Duodenal mucosa (tissue), 2 donors: ENCODE measurements at regions not wholly inside any gene's neighbourhood (a gene's known extent, or its start where the extent isn't known, plus 50 kb on each side); places are given as distances from the start of the nearest gene placed in this dataset.
"Not testable (repeated sequence)": the region's sequence is repeated elsewhere in the genome, so short reads cannot be mapped to it uniquely, and the experiment has no call there.

ENCODE experiments used
- H3K27ac ChIP-seq: one replicate; pipeline ENCODE4 v1.7.0; 2013; ENCODE audit warnings: low read depth, low read length
- H3K27me3 ChIP-seq, 2 donors: one replicate each; pipeline ENCODE4 v1.7.0; 2013; ENCODE audit warnings: low read length in 2 of 2, control low read depth in 1 of 2; ENCODE audit not compliant: insufficient read depth in 2 of 2, control insufficient read depth in 1 of 2
- H3K36me3 ChIP-seq, 2 donors: one replicate each; pipeline ENCODE4 v1.7.0; 2013; ENCODE audit warnings: low read length in 2 of 2, control low read depth in 1 of 2; ENCODE audit not compliant: insufficient read depth in 2 of 2, control insufficient read depth in 1 of 2
- H3K4me1 ChIP-seq, 2 donors: one replicate each; pipeline ENCODE4 v1.7.0; 2013; ENCODE audit warnings: low read length in 2 of 2, control low read depth in 1 of 2; ENCODE audit not compliant: insufficient read depth in 2 of 2, control insufficient read depth in 1 of 2
- H3K4me3 ChIP-seq, 2 donors: one replicate each; pipeline ENCODE4 v1.7.0; 2013; ENCODE audit warnings: low read length in 2 of 2, low read depth in 1 of 2
- H3K9ac ChIP-seq, 2 donors: one replicate each; pipeline ENCODE4 v1.7.0; 2013; ENCODE audit warnings: low read length in 2 of 2, low read depth in 1 of 2
- H3K9me3 ChIP-seq, 2 donors: one replicate each; pipeline ENCODE4 v1.7.0; 2013; ENCODE audit warnings: low read length in 2 of 2, control low read depth in 1 of 2; ENCODE audit not compliant: control insufficient read depth in 1 of 2

DNA sequence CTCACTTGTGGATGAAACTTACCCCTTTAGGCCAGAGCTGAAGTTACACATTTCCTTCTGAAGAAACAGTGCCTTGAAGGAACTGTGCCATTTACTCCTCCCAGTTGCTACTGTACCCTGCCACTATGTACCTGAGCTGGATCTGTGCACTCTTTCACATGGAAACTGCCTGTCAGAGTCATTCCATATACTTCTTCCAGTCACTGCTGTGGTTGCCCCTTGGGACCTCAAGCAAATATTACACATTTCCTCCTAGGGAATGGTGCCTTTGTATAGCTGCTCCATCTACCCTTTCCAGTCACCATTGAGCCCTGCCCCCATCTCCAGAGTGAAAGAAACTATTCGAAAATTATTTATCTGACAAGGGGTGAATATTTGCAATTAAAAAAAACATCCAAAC is 1328.3 kb downstream of the TECRL start:
- Histone ChIP-seq H3K9me3 (peaks cover 12 to 18% of the 10 kb centered on the region in 2 donors), H3K27ac (no peak overlapping the region), H3K27me3 (no peaks in the 10 kb centered on the region), H3K4me1 (no peaks in the 10 kb centered on the region), H3K36me3 (no peaks in the 10 kb centered on the region), H3K4me3 (no peak overlapping the region), H3K9ac (no peak overlapping the region)

DNA sequence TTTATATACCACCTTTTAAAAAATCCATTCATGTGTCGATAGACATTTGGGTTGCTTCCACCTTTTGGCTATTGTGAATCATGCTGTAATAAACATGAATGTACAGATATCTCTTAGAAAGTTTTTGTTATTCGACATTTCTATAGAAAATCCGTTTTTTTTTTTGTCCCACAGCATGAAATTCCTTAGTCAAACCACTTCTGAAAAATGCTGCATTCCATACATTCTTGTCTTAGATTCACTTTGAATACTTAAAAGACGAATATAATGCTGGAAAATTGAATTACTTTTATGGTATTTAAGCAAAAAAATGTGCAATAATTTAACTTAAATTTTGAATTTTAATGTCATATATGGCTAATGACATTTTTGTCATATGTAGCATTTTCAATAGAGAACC is 1345.5 kb downstream of the TECRL start:
- H3K36me3 ChIP-seq, result no peaks in the 10 kb centered on the region
- no peaks in the 10 kb centered on the region for H3K4me1 ChIP-seq
- H3K27me3 ChIP-seq, result no peaks in the 10 kb centered on the region
- H3K27ac ChIP-seq, result no peak overlapping the region
- H3K4me3 ChIP-seq, result no peak overlapping the region
- no peak overlapping the region for H3K9ac ChIP-seq
- peaks cover 0 to 14% of the 10 kb centered on the region in 2 donors for H3K9me3 ChIP-seq

DNA sequence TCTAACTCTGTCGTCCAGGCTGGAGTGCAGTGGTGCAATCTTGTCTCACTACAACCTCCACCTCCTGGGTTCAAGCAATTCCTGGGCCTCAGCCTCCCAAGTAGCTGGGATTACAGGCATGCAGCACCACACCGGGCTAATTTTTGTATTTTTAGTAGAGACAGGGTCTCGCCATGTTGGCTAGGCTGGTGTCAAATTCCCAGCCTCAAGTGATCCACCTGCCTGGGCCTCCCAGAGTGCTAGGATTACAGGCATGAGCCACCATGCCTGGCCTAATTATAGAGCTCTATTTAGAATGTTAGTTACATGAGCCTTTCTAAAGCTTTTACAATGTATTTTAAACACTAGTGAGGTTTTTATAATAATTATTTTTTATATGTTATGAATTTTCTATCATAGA is 1346.4 kb downstream of the TECRL start:
- not testable (repeated sequence) for H3K27ac ChIP-seq, H3K27me3 ChIP-seq, H3K4me1 ChIP-seq, H3K36me3 ChIP-seq, H3K4me3 ChIP-seq, H3K9ac ChIP-seq
- peaks cover 0 to 18% of the 10 kb centered on the region in 2 donors for H3K9me3 ChIP-seq

DNA sequence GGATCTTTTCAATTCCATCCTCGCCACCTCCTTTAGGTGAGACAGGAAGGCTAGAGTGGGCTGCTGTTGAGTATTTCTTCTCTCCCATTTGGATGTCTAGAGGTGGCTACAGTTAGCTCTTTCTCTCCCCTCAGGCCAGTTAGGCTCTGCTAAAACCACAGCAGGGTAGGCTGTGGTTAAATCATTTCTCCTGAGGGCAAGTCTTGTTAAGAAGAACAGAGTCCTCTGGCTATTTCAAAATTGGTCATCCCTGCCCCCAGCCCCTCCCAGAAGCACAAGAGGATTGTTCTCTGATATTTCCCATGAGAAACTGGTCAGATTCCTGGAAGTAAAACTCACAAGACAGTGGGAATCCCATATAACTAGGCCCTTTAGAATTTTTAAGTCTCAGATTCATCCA is 1359.5 kb downstream of the TECRL start:
- Histone ChIP-seq H3K4me1 (no peaks in the 10 kb centered on the region), H3K9ac (no peak overlapping the region), H3K27me3 (no peaks in the 10 kb centered on the region), H3K36me3 (no peaks in the 10 kb centered on the region), H3K27ac (no peak overlapping the region), H3K4me3 (no peak overlapping the region), H3K9me3 (peaks cover 0 to 2% of the 10 kb centered on the region in 2 donors)

DNA sequence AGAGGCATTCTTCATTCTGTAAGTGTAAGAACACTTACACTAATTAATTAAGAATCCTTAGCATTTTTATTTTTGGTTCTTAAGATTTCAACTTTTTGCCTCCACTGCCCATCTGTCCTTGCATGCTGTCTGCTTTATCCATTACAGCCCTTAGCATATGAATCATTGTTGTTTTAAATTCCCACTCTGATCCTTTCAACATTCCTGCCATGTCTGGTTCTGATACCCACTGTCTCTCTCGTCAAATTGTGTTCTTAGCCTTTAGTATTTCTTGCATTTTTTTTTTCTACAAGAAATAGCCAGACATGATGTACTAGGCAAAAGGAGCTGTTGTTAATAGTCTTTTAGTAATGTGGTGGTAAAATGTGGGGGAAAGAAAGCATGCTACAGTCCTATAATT is 1360.0 kb downstream of the TECRL start:
- Histone ChIP-seq H3K9me3 (peaks cover 0 to 2% of the 10 kb centered on the region in 2 donors), H3K9ac (no peak overlapping the region)

DNA sequence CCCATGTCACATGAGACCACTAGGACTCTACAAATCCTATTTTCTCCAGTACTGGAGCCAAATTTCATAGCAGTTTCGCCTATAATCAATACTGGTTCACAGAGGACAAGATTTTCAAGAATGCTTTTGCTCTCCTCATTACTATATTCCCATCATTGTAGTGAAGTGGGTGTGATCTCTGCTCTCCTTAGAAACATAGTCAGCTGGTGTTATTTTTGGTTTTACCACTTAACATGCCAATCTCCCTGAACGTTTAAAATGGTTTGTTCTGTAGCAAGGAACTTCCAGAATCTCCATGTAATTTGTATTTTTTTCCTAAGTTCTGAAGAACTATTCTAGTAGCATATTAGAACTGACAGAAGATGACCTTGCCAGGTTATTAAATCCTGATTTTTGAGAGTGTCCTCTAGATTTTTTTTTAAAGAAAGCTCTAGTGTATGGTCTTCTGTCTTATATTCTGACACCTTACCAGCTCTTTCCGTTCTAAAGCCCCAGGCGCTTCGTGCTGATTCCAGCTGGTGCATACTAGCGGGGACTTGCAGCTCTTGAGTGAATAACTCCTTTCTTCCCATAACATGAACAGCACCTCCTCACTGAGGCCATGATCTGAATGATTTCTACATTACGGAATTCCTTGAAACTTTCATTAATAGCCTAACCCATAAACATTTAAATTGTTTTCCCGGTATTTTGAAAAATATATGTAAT is 1372.9 kb downstream of the TECRL start:
- Histone ChIP-seq H3K4me1 (no peaks in the 10 kb centered on the region), H3K9ac (no peak overlapping the region), H3K27me3 (no peaks in the 10 kb centered on the region), H3K4me3 (no peak overlapping the region), H3K27ac (no peak overlapping the region), H3K36me3 (no peaks in the 10 kb centered on the region), H3K9me3 (peaks cover 0 to 4% of the 10 kb centered on the region in 2 donors)

More for the DNA sequence above, 1360.0 kb downstream of the TECRL start:
- no peaks in the 10 kb centered on the region for H3K36me3 ChIP-seq
- no peak overlapping the region for H3K4me3 ChIP-seq
- no peaks in the 10 kb centered on the region for H3K27me3 ChIP-seq
- no peaks in the 10 kb centered on the region for H3K4me1 ChIP-seq
- no peak overlapping the region for H3K27ac ChIP-seq

DNA sequence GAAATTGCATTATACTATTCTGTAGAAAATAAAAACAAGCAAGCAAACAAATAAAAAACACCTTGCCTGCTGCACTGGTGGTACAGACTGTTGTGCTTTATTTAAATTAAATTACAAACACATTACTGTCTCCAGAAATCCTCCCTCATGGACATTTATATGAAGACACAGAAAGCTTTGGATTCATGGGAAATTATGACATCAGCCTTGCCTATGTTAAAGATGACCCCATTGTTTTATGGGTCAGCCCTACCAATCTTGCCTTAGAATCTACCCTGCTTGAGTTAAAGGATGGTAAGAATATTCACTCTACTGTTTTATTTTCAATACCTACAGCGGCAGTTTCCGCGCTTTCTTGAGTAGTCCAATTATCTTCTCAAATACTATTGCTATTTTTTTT is 1379.9 kb downstream of the TECRL start:
- Histone ChIP-seq H3K4me1 (no peaks in the 10 kb centered on the region), H3K4me3 (no peak overlapping the region), H3K9me3 (peaks cover 0 to 10% of the 10 kb centered on the region in 2 donors), H3K9ac (no peak overlapping the region), H3K36me3 (no peaks in the 10 kb centered on the region), H3K27me3 (no peaks in the 10 kb centered on the region), H3K27ac (no peak overlapping the region)

DNA sequence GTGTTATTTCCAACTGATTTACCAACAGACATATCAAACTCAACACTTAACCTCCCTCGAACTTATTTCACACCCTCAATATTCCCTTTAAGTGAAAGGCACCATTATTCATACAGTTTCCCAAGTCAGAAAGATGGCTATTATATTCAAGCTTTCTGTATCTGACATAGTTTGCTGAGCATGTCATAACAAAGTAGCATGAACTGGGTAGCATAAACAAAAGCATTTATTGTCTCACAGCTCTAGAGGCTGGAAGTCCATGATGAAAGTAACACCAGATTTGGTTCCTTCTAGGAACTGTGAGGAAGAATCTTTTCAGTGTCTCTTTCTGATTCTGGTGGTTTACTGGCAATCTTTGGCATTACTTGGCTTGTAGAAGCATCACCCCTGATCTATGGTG is 1388.6 kb downstream of the TECRL start:
- H3K4me1 ChIP-seq, result no peaks in the 10 kb centered on the region

DNA sequence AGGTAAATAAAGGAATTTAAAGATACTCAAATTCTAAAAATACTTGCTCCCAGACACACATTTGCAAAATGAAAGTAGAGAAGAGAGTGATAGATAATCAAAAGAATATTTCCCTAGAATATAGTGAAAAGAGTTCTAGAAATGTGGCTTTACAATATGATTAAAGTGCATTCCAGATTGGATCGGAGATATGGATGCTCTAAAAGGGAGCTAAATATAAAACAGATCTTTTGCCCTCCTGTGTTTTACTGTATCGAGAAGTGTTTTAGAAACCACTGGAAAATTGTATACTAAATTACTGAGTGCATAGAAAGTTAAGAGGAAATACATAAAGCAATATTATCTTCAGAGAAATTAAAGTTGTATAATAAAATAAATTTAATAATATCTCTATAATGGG is 1392.0 kb downstream of the TECRL start:
- Histone ChIP-seq H3K9ac (no peak overlapping the region), H3K36me3 (no peaks in the 10 kb centered on the region), H3K4me3 (no peak overlapping the region), H3K4me1 (no peaks in the 10 kb centered on the region), H3K27me3 (no peaks in the 10 kb centered on the region), H3K27ac (no peak overlapping the region), H3K9me3 (no peaks in the 10 kb centered on the region)

More for the DNA sequence above, 1388.6 kb downstream of the TECRL start:
- Histone ChIP-seq H3K4me3 (no peak overlapping the region), H3K9me3 (no peaks in the 10 kb centered on the region), H3K9ac (no peak overlapping the region), H3K27ac (no peak overlapping the region), H3K36me3 (no peaks in the 10 kb centered on the region), H3K27me3 (no peaks in the 10 kb centered on the region)

DNA sequence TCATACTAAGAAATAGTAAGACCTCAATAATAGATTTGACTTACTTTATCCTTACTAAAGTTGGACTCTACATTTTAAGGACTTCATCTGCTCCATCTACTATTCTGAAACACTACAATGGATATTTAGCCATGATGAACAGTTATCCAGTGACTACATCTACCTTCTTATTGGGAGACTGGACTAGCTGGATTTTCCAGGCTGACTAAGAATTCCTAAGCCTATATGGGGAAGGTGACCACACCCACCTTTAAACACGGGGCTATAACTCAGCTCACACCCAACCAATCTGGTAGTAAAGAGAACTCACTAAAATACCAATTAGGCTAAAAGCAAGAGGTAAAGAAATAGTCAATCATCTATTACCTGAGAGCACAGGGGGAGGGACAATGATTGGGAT is 1438.4 kb downstream of the TECRL start:
- H3K36me3 ChIP-seq, result no peaks in the 10 kb centered on the region
- no peak overlapping the region for H3K27ac ChIP-seq
- peaks cover 0 to 4% of the 10 kb centered on the region in 2 donors for H3K9me3 ChIP-seq
- no peaks in the 10 kb centered on the region for H3K4me1 ChIP-seq
- no peak overlapping the region for H3K9ac ChIP-seq
- no peaks in the 10 kb centered on the region for H3K27me3 ChIP-seq
- no peak overlapping the region for H3K4me3 ChIP-seq
